ENCODE measurements at regions not wholly inside any gene's neighbourhood (a gene's known extent, or its start where the extent isn't known, plus 50 kb on each side); places are given as distances from the start of the nearest gene placed in this dataset.

DNA sequence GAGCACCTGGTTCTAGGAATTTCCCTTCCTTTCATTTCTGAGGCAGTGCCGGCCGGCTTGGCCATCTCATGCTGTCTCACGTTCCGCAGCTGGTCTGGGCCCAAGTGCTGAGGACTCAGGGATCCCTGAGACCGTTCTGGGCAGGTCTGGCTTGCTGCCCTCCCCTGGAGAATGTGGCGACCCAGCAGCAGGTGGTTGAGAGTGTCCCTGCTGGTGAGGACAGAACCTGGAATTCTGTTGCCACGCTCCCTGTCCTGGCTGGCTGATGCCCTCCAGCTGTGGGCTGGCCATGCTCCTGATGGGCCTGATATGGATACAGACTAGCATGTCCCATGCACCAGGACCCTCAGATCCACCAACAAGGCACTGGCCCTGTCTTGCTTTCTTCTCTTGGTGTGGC lies 114.0 kb upstream of the C1QTNF9B start:
- Mint-ChIP-seq H3K4me1 (ENCODE audit: unreplicated experiment) (peaks cover under 1% of the 10 kb centered on the region), H3K36me3 (no peaks in the 10 kb centered on the region), H3K4me3 (no peak overlapping the region), H3K27me3 (peaks cover 3% of the 10 kb centered on the region), H3K27ac (no peak overlapping the region), H3K9me3 (no peaks in the 10 kb centered on the region)
- TF ChIP-seq, protein P1, sequence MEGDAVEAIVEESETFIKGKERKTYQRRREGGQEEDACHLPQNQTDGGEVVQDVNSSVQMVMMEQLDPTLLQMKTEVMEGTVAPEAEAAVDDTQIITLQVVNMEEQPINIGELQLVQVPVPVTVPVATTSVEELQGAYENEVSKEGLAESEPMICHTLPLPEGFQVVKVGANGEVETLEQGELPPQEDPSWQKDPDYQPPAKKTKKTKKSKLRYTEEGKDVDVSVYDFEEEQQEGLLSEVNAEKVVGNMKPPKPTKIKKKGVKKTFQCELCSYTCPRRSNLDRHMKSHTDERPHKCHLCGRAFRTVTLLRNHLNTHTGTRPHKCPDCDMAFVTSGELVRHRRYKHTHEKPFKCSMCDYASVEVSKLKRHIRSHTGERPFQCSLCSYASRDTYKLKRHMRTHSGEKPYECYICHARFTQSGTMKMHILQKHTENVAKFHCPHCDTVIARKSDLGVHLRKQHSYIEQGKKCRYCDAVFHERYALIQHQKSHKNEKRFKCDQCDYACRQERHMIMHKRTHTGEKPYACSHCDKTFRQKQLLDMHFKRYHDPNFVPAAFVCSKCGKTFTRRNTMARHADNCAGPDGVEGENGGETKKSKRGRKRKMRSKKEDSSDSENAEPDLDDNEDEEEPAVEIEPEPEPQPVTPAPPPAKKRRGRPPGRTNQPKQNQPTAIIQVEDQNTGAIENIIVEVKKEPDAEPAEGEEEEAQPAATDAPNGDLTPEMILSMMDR (conservative IDR thresholded peaks at IDR 0.05) = no peak
- no peak for DNase-seq (ENCODE audit: extremely low spot score, unreplicated experiment)

GRCh38 chr13:24012648-24013047 lies 115.3 kb upstream of the C1QTNF9B start:
- DNase-seq (ENCODE audit: extremely low spot score, unreplicated experiment) = no peak
- TF ChIP-seq, protein P1 (conservative IDR thresholded peaks at IDR 0.05) = no peak
- no peaks in the 10 kb centered on the region for H3K36me3 Mint-ChIP-seq
- no peak overlapping the region for H3K27ac Mint-ChIP-seq
- H3K27me3 Mint-ChIP-seq = peaks cover 3% of the 10 kb centered on the region
- H3K4me1 Mint-ChIP-seq (ENCODE audit: unreplicated experiment) = no peaks in the 10 kb centered on the region
- H3K9me3 Mint-ChIP-seq = no peaks in the 10 kb centered on the region
- H3K4me3 Mint-ChIP-seq = no peak overlapping the region

DNA sequence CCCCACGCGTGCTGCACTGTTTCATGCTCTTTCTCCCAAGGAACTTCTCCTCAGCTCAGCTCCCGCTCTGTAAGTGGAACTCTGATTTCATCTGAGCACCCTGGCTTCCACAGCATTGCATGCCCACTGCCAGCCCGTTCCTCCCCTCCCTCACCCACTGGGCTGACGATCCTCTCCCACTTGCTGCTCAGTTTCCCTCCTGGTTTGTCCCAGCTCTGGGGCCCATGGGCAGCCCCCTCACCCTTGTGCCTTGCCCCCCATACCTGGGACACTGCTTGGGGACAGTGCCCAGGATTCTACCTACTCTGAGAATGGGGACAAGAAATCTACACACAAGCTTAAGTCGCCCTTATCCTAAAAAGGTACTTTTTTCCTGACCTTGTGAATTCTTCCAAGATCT lies 115.9 kb upstream of the C1QTNF9B start:
- Mint-ChIP-seq H3K4me1 (ENCODE audit: unreplicated experiment) (no peaks in the 10 kb centered on the region), H3K9me3 (no peaks in the 10 kb centered on the region)

DNA sequence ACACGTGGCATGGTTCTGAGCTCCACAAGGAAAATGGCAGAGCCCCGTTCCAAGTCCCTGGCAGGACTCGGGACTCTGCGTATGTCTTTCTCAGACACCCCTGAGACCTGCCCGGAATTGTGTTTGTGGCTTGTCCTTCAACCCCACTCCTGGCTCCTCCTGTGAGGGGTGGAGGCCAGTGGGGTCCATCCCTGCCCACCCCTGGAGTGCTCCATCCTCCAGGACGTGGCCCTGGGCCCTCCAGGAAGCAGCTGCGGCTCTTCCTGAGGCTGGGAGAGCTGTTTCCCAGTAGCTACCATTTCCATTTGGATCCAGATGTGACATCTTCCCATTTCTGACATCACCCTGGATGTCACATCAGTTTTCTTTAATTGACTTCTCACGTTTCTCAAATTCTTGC lies 118.7 kb upstream of the C1QTNF9B start:
- Mint-ChIP-seq H3K9me3 (no peaks in the 10 kb centered on the region), H3K27ac (no peak overlapping the region), H3K27me3 (no peaks in the 10 kb centered on the region), H3K4me1 (ENCODE audit: unreplicated experiment) (no peaks in the 10 kb centered on the region), H3K36me3 (no peaks in the 10 kb centered on the region), H3K4me3 (no peak overlapping the region)
- TF ChIP-seq, protein P1 (conservative IDR thresholded peaks at IDR 0.05) = no peak
- no peak for DNase-seq (ENCODE audit: extremely low spot score, unreplicated experiment)

More for the DNA sequence above, 115.9 kb upstream of the C1QTNF9B start:
- TF ChIP-seq, protein P1 (conservative IDR thresholded peaks at IDR 0.05) = no peak
- DNase-seq (ENCODE audit: extremely low spot score, unreplicated experiment) = no peak
- Mint-ChIP-seq H3K27me3 (peaks cover 3% of the 10 kb centered on the region), H3K4me3 (no peak overlapping the region), H3K27ac (no peak overlapping the region), H3K36me3 (no peaks in the 10 kb centered on the region)

GRCh38 chr13:24022568-24022967 lies 125.3 kb upstream of the C1QTNF9B start:
- no peak overlapping the region for H3K27ac Mint-ChIP-seq
- no peak overlapping the region for H3K4me3 Mint-ChIP-seq
- no peaks in the 10 kb centered on the region for H3K4me1 Mint-ChIP-seq (ENCODE audit: unreplicated experiment)
- DNase-seq (ENCODE audit: extremely low spot score, unreplicated experiment) = no peak
- TF ChIP-seq, protein P1 (conservative IDR thresholded peaks at IDR 0.05) = no peak
- no peaks in the 10 kb centered on the region for H3K27me3 Mint-ChIP-seq
- peaks cover 5% of the 10 kb centered on the region for H3K9me3 Mint-ChIP-seq
- no peaks in the 10 kb centered on the region for H3K36me3 Mint-ChIP-seq

GRCh38 chr13:24023073-24023472 lies 125.8 kb upstream of the C1QTNF9B start:
- no peaks in the 10 kb centered on the region for H3K27me3 Mint-ChIP-seq
- no peak overlapping the region for H3K4me3 Mint-ChIP-seq
- no peaks in the 10 kb centered on the region for H3K4me1 Mint-ChIP-seq (ENCODE audit: unreplicated experiment)
- TF ChIP-seq, protein P1 (conservative IDR thresholded peaks at IDR 0.05) = no peak
- H3K36me3 Mint-ChIP-seq = no peaks in the 10 kb centered on the region
- no peak for DNase-seq (ENCODE audit: extremely low spot score, unreplicated experiment)
- H3K9me3 Mint-ChIP-seq = peaks cover 5% of the 10 kb centered on the region
- H3K27ac Mint-ChIP-seq = no peak overlapping the region

All from type B pancreatic cell (in vitro differentiated cells).